GM12865 (cell line): ENCODE measurements at regions not wholly inside any gene's neighbourhood (a gene's known extent, or its start where the extent isn't known, plus 50 kb on each side); places are given as distances from the start of the nearest gene placed in this dataset.

Experiments
- DNase-seq: peaks from one replicate; pipeline ENCODE4 v3.0.0; 2010; ENCODE audit warnings: low read depth
- H3K4me3 ChIP-seq: 2 replicates; pipeline ENCODE4 v1.5.1; 2011; ENCODE audit warnings: mild to moderate bottlenecking, low read depth, low read length, control low read depth
- CTCF ChIP-seq: IDR thresholded peaks from 2 replicates; pipeline ENCODE4 v1.5.1; 2011; ENCODE audit warnings: low read length, control low read depth, low read depth, inconsistent platforms; ENCODE audit not compliant: insufficient read depth; ENCODE audit errors: missing control alignments

DNA sequence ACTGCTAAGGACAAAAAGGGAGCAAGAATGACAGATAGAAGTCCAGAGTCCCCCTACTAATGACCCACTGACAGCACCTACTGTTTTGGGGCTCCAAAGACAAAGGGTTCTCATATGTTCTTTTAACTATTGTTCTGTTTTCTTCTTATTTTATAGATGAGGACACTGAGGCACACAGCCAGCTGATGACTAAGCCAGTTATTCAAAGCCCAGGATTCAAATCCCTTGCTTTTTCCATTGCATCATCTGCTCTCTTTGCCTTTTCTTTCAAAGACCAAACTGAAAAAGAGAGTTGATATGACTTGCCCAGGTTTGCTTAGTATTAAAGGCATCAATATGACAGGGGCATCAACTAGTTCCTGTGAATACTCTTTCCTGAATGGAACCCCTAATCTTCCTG lies 299.8 kb downstream of the LRATD1 start:
- no peak for TF ChIP-seq CTCF
- no peak for DNase-seq
- no peak overlapping the region for H3K4me3 ChIP-seq

DNA sequence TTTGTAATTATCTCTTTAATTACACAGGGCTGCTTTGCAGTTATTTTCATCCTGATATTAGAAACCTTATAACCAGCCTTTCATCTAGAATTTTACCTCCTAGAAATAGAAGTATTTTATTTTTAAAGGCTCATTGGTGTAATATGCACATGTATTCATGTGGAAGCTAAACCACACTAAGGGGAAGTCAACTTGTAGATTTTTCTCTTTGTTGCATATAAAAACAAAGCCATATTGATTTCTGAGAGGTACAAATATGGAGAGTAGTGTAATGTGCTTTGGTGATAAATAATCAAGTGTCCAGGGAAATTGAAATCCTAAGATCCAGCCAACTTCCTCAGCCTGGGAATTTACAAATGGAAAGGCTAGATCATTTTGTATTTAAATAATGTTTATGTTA lies 301.2 kb downstream of the LRATD1 start:
- no peak for TF ChIP-seq CTCF
- DNase-seq, result no peak
- H3K4me3 ChIP-seq, result no peak overlapping the region

- TF ChIP-seq CTCF, result no peak
- no peak overlapping the region for H3K4me3 ChIP-seq
- no peak for DNase-seq
These were observed 303.9 kb downstream of the LRATD1 start for GRCh38 chr2:14936426-14936825.

DNA sequence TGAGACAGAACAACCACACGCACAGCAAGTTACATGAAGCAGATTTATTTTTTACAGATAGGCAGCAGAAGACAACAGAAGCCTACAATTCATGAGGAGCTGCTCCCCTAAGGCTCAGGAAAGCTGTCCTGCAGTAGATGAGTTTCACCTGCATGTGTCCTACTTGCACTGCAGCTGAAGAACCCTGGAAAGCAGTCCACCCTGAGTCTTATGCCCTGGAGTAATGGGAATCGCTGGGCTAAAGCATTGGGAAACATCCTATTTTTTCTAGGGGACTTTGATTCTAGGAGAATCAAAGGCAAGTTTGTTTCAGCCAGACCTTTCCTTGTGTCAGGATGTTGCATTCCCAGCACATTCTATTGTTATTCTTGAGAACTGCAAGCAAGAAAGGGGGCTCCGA lies 304.8 kb downstream of the LRATD1 start:
- no peak overlapping the region for H3K4me3 ChIP-seq
- DNase-seq, result no peak
- no peak for TF ChIP-seq CTCF

- TF ChIP-seq CTCF, result no peak
- H3K4me3 ChIP-seq, result no peak overlapping the region
- no peak for DNase-seq
These were observed 308.7 kb downstream of the LRATD1 start for GRCh38 chr2:14941151-14941631.

GRCh38 chr2:14942987-14943386 lies 310.5 kb downstream of the LRATD1 start:
- TF ChIP-seq CTCF, result no peak
- DNase-seq, result no peak
- no peak overlapping the region for H3K4me3 ChIP-seq

- no peak overlapping the region for H3K4me3 ChIP-seq
- TF ChIP-seq CTCF, result peak; percentile 53
- DNase-seq, result peak; percentile 46
These were observed 312.2 kb downstream of the LRATD1 start for GRCh38 chr2:14944562-14945346.
